Stimulated activated CD4-positive, alpha-beta T cell treated with anti-CD3 and anti-CD28 coated beads, Interleukin-1b, Interleukin-23, amount 100 ng/mL, for 48 hours (primary cell): ENCODE measurements at regions not wholly inside any gene's neighbourhood (a gene's known extent, or its start where the extent isn't known, plus 50 kb on each side); places are given as distances from the start of the nearest gene placed in this dataset.
"Not testable (repeated sequence)": the region's sequence is repeated elsewhere in the genome, so short reads cannot be mapped to it uniquely, and the experiment has no call there.

Source experiments
- DNase-seq: peaks from one replicate; pipeline ENCODE4 v3.0.0-alpha.2; 2020

GRCh38 chr4:45467157-45467556, 656.7 kb downstream of the GABRG1 start:
- no peak for DNase-seq

GRCh38 chr4:45460157-45460556, 663.7 kb downstream of the GABRG1 start:
- not testable (repeated sequence) for DNase-seq

GRCh38 chr4:45455217-45455616, 668.6 kb downstream of the GABRG1 start:
- no peak for DNase-seq

- DNase-seq: no peak
These were observed 670.5 kb downstream of the GABRG1 start for GRCh38 chr4:45453258-45453853.

- no peak for DNase-seq
These were observed 681.4 kb downstream of the GABRG1 start for GRCh38 chr4:45442466-45442865.

GRCh38 chr4:45438047-45438446, 685.8 kb downstream of the GABRG1 start:
- no peak for DNase-seq

GRCh38 chr4:45437381-45437780, 686.5 kb downstream of the GABRG1 start:
- DNase-seq: no peak

- DNase-seq: no peak
These were observed 698.7 kb downstream of the GABRG1 start for GRCh38 chr4:45425135-45425534.

GRCh38 chr4:45423896-45424295, 697.5 kb upstream of the GNPDA2 start:
- DNase-seq: no peak

GRCh38 chr4:45420091-45420674, 693.8 kb upstream of the GNPDA2 start:
- DNase-seq: not testable (repeated sequence)

GRCh38 chr4:45410701-45411210, 684.4 kb upstream of the GNPDA2 start:
- DNase-seq: no peak

GRCh38 chr4:45409536-45409935, 683.2 kb upstream of the GNPDA2 start:
- no peak for DNase-seq

GRCh38 chr4:45408996-45409395, 682.6 kb upstream of the GNPDA2 start:
- DNase-seq: no peak

GRCh38 chr4:45399116-45399515, 672.8 kb upstream of the GNPDA2 start:
- DNase-seq: no peak

GRCh38 chr4:45385306-45385705, 659.0 kb upstream of the GNPDA2 start:
- DNase-seq: no peak

- DNase-seq: no peak
These were observed 644.1 kb upstream of the GNPDA2 start for GRCh38 chr4:45370408-45370807.

GRCh38 chr4:45368832-45369231, 642.5 kb upstream of the GNPDA2 start:
- DNase-seq: no peak

- no peak for DNase-seq
These were observed 637.6 kb upstream of the GNPDA2 start for GRCh38 chr4:45363931-45364330.

GRCh38 chr4:45358573-45359506, 632.5 kb upstream of the GNPDA2 start:
- DNase-seq: no peak

- no peak for DNase-seq
These were observed 626.8 kb upstream of the GNPDA2 start for GRCh38 chr4:45353161-45353560.

GRCh38 chr4:45350438-45350837, 624.1 kb upstream of the GNPDA2 start:
- DNase-seq: no peak

GRCh38 chr4:45349859-45350258, 623.5 kb upstream of the GNPDA2 start:
- no peak for DNase-seq

GRCh38 chr4:45346816-45347435, 620.6 kb upstream of the GNPDA2 start:
- DNase-seq: no peak
